Astrocyte of the spinal cord (primary cell): ENCODE measurements at regions not wholly inside any gene's neighbourhood (a gene's known extent, or its start where the extent isn't known, plus 50 kb on each side); places are given as distances from the start of the nearest gene placed in this dataset.

ENCODE experiments used
- DNase-seq: peaks from one replicate; pipeline ENCODE4 v3.0.0; 2011; ENCODE audit warnings: low read depth, low spot score
- H3K4me3 ChIP-seq: 2 replicates; pipeline ENCODE4 v1.5.1; 2011; ENCODE audit warnings: low read depth, mild to moderate bottlenecking, low read length, moderate library complexity
- in situ Hi-C: cut with HindIII; loops from 2 replicates; pipeline ENCODE4 v1.10.0; 2017; ENCODE audit warnings: low sequenced_read_pairs
- TF ChIP-seq, protein P1 (sequence below): IDR thresholded peaks from 2 replicates; pipeline ENCODE4 v1.5.1; 2012; ENCODE audit warnings: low read depth, mild to moderate bottlenecking, low read length, inconsistent platforms

DNA sequence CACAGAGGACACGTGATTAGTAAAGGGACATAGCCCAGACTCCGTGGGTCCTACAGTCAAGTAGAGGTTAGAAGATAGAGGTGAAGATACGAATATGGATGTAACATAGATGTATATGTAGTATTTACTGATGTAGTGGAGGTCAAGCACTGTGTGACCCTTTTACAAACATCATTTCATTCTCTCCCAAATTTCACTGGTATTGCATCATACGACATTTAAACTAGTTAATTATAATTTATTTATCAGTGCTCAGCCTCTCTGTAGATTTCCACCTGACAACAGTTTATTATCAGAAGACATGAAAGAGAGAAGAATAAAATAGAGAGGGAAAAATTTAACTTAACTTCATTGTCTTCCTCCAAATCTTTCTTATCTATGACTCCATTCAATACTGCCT, 927.9 kb upstream of the TMEM132C start:
- TF ChIP-seq, protein P1, sequence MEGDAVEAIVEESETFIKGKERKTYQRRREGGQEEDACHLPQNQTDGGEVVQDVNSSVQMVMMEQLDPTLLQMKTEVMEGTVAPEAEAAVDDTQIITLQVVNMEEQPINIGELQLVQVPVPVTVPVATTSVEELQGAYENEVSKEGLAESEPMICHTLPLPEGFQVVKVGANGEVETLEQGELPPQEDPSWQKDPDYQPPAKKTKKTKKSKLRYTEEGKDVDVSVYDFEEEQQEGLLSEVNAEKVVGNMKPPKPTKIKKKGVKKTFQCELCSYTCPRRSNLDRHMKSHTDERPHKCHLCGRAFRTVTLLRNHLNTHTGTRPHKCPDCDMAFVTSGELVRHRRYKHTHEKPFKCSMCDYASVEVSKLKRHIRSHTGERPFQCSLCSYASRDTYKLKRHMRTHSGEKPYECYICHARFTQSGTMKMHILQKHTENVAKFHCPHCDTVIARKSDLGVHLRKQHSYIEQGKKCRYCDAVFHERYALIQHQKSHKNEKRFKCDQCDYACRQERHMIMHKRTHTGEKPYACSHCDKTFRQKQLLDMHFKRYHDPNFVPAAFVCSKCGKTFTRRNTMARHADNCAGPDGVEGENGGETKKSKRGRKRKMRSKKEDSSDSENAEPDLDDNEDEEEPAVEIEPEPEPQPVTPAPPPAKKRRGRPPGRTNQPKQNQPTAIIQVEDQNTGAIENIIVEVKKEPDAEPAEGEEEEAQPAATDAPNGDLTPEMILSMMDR, result no peak
- in situ Hi-C loops, result no loop called here
- no peak for DNase-seq
- no peak overlapping the region for H3K4me3 ChIP-seq

DNA sequence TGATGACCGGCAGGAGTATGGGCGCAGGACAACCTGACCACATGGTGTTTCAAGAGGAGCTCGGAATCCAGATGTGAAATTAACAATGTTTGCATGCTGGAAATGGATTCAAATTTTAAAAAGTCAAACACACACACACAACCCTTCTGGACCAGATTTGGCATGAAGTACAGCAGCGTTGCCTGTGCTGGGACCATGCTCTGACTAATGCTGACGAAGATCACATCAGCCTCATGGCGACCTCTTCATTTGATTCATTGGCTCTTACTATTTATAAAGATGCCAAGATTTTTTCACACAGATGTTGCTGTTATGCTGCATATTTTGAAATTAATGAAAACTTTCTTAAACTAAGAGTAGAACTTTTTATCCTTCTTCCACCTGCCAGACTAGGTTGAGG, 926.6 kb upstream of the TMEM132C start:
- in situ Hi-C loops, result no loop called here
- no peak for DNase-seq
- H3K4me3 ChIP-seq, result no peak overlapping the region
- TF ChIP-seq, protein P1, result no peak

DNA sequence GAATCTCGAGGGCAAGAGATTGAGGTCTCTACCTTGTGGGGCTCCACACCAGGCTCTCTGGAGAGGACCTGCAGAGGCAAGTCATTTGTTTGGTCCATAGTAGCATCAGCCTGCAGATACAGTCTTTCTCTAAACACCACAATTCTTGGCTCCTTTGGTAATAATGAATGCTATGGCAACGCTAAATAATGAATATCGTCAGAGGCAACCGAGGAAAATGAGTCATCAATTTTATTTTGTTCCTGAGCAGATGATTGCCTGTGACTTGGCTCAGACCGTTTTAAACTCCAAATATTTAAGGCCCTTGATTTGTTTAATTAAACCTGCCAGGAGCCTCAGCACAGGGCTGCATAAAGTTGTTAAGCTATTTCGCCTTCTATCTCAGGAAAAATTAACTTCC, 924.1 kb upstream of the TMEM132C start:
- no peak overlapping the region for H3K4me3 ChIP-seq
- in situ Hi-C loops, result no loop called here
- TF ChIP-seq, protein P1, result no peak
- peak; percentile 42 for DNase-seq

DNA sequence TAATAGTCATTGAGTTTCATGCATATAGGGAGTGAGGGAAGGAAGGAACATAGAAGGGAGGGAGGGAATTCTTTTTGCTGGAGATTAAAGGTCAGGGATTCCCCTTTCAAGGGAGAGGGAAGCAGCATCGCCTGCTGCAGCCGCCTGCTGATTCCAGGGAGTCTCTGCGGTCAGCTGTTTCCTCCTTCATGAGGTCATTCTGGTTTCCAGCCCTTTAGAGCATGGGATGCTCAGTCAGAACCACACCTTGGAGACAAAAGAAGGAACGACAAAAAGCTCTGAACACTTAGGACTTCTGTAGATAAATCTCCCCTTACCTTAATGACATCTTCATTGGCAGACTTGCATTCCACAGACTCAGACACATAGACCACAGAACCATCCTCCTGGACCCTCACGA, 923.0 kb upstream of the TMEM132C start:
- in situ Hi-C loops, result no loop called here
- no peak overlapping the region for H3K4me3 ChIP-seq
- DNase-seq, result peak; percentile 41
- TF ChIP-seq, protein P1, result no peak

DNA sequence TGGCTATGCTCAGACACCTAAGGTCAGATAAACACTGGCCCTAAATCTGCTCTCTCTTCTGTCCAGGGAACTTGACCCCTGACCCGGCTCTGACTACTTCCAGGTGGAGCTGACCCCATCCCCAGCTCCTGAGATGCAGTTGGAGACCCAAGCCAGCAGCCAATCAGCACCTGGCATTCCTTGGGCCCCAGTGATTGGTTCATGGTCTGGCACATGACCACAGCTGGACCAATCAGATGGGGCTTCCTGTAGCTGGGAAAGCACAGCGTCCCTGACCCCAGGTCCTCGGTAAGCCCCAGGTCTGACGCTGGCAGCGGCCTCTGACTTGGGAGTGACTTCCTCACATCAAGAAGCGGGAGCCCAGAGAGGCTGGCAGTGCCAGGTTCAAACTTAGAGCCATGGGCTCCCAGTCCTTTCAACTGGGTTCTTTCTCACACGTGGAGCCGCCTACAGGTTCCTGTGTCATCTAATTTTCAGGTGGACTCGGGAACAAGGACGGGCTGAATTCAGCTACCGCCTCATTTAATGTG, 915.4 kb upstream of the TMEM132C start:
- TF ChIP-seq, protein P1, result no peak
- DNase-seq, result no peak
- in situ Hi-C loops, result no loop called here
- H3K4me3 ChIP-seq, result no peak overlapping the region

DNA sequence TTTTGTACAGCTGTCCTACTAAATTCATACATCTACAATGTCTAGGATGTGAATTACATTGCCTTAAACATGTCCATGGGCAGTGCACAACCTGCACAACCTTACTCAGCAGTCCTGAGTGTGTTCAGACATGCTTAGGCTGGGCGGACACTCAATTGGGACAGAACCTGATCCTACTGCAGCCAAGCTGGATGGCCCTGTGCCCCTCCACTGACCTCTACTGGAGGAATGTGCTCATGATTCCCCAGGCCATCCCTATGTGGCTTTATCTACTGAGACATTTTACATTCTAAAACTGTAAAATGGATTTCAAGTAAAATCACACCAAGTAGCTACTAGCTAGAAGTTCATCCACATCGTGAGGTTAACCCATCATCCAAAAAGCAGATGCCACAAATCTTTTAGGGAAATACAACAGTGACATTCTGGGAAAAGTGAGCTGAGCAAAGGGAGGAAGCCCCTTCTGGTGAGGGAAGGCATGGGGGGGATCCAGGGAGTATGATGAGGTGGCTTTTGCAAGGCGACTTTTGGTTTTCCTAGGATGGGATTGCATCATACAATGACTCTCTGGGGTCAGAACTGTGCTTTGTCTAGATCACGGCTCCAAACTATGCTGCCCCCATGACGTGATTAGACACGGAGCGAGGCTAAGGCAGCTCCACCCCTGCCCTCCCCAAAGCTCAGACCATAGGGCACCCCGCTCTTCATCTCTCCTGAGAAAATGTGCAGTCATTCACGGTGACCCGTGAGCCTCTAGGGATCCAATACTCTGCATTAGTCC, 911.7 kb upstream of the TMEM132C start:
- peak; percentile 4 for DNase-seq
- TF ChIP-seq, protein P1, result peak; percentile 62
- in situ Hi-C loops, result no loop called here
- no peak overlapping the region for H3K4me3 ChIP-seq
